Keratinocyte (primary cell): ENCODE measurements at regions not wholly inside any gene's neighbourhood (a gene's known extent, or its start where the extent isn't known, plus 50 kb on each side); places are given as distances from the start of the nearest gene placed in this dataset.

ENCODE experiments used
- DNase-seq: peaks from one replicate; pipeline ENCODE4 v3.0.0-alpha.2; 2011; ENCODE audit warnings: low read depth, missing footprints, low spot score
- FAIRE-seq: peaks from 2 replicates; lab custom pipeline; 2011; peaks lifted over from hg19 to GRCh38; lab: Jason Lieb, UNC
- H2AFZ ChIP-seq: 2 replicates; pipeline ENCODE4 v1.6.0; 2012; ENCODE audit warnings: low read length, control low read depth, inconsistent platforms; ENCODE audit not compliant: control insufficient read depth
- H3K27ac ChIP-seq: 2 replicates; pipeline ENCODE4 v1.5.1; 2011; ENCODE audit warnings: low read length; ENCODE audit not compliant: control insufficient read depth, insufficient read depth
- H3K27me3 ChIP-seq: 3 replicates; pipeline ENCODE4 v1.6.0; 2011; ENCODE audit warnings: low read length; ENCODE audit not compliant: control insufficient read depth, insufficient read depth; ENCODE audit errors: extremely low read depth
- H3K36me3 ChIP-seq, 2 experiments: 2 replicates in 1 of 2; 3 replicates in 1 of 2; pipeline ENCODE4 v1.5.1; 2011; ENCODE audit warnings: low read length in 2 of 2, mild to moderate bottlenecking in 1 of 2; ENCODE audit not compliant: control insufficient read depth in 2 of 2, insufficient read depth in 2 of 2; ENCODE audit errors: extremely low read depth in 1 of 2
- H3K4me1 ChIP-seq: 3 replicates; pipeline ENCODE4 v1.5.1; 2011; ENCODE audit warnings: low read length; ENCODE audit not compliant: control insufficient read depth, insufficient read depth; ENCODE audit errors: extremely low read depth
- H3K4me2 ChIP-seq: 3 replicates; pipeline ENCODE4 v1.6.0; 2011; ENCODE audit warnings: low read depth, low read length; ENCODE audit not compliant: control insufficient read depth, insufficient read depth; ENCODE audit errors: extremely low read depth
- H3K4me3 ChIP-seq, 3 experiments: fragments of 200-600 bp in 1 of 3; sonication (generic) in 1 of 3; 2 replicates in 2 of 3; 3 replicates in 1 of 3; pipeline ENCODE4 v1.5.1; 2011 to 2016; ENCODE audit warnings: low read length in 3 of 3, mild to moderate bottlenecking in 3 of 3, control low read depth in 2 of 3, inconsistent platforms in 1 of 3, low read depth in 1 of 3, mixed read lengths in 1 of 3, mixed run types in 1 of 3, moderate library complexity in 1 of 3; ENCODE audit not compliant: control insufficient read depth in 2 of 3, insufficient read depth in 2 of 3; ENCODE audit errors: extremely low read depth in 1 of 3
- H3K79me2 ChIP-seq: 2 replicates; pipeline ENCODE4 v1.6.0; 2012; ENCODE audit warnings: low read length; ENCODE audit not compliant: control insufficient read depth, insufficient read depth
- H3K9ac ChIP-seq: 3 replicates; pipeline ENCODE4 v1.6.0; 2011; ENCODE audit warnings: low read length; ENCODE audit not compliant: control insufficient read depth, insufficient read depth; ENCODE audit errors: extremely low read depth
- H3K9me1 ChIP-seq: 3 replicates; pipeline ENCODE4 v1.6.0; 2011; ENCODE audit warnings: low read length; ENCODE audit not compliant: control insufficient read depth, insufficient read depth; ENCODE audit errors: extremely low read depth
- H3K9me3 ChIP-seq: 2 replicates; pipeline ENCODE4 v1.5.1; 2012; ENCODE audit warnings: low read depth, low read length; ENCODE audit not compliant: control insufficient read depth
- H4K20me1 ChIP-seq: 3 replicates; pipeline ENCODE4 v1.6.0; 2011; ENCODE audit warnings: low read length; ENCODE audit not compliant: control insufficient read depth, insufficient read depth; ENCODE audit errors: extremely low read depth
- CTCF ChIP-seq, 3 experiments: IDR thresholded peaks in 1 of 3; conservative IDR thresholded peaks in 1 of 3; optimal IDR thresholded peaks in 1 of 3; 2 replicates in 2 of 3; 3 replicates in 1 of 3; pipeline versions ENCODE3 to v1.5.1; 2011; ENCODE audit warnings: low read length in 3 of 3, mild to moderate bottlenecking in 3 of 3, moderate library complexity in 2 of 3, control low read depth in 1 of 3, inconsistent platforms in 1 of 3; ENCODE audit not compliant: insufficient read depth in 2 of 3; ENCODE audit errors: extremely low read depth in 1 of 3
- EZH2 ChIP-seq: IDR thresholded peaks from one replicate; pipeline ENCODE4 v1.6.1; 2012; ENCODE audit warnings: inconsistent platforms, mild to moderate bottlenecking, low read length, moderate library complexity
- dilution Hi-C: fragments of 300-500 bp; cut with MboI; formaldehyde crosslinking; loops from one replicate; pipeline ENCODE4 v1.7.0; 2020; ENCODE audit warnings: low sequenced_read_pairs; ENCODE audit not compliant: extremely low pct_ligation_motif_present

- Histone ChIP-seq H3K9me1 (no peaks in the 10 kb centered on the region), H2AFZ (no peak overlapping the region)
- no peak for FAIRE-seq
Measured at GRCh38 chr14:80049055-80049454, 162.2 kb downstream of the DIO2 start.

GRCh38 chr14:80047761-80048160 lies 163.5 kb downstream of the DIO2 start:
- Histone ChIP-seq H3K27ac (no peak overlapping the region), H4K20me1 (no peaks in the 10 kb centered on the region), H3K4me2 (no peak overlapping the region), H3K4me1 (no peaks in the 10 kb centered on the region), H3K4me3 (no peak overlapping the region), H3K36me3 (no peaks in the 10 kb centered on the region), H3K9me3 (no peaks in the 10 kb centered on the region), H2AFZ (no peak overlapping the region), H3K9ac (no peak overlapping the region), H3K79me2 (no peaks in the 10 kb centered on the region), H3K27me3 (no peaks in the 10 kb centered on the region), H3K9me1 (no peaks in the 10 kb centered on the region)
- no peak for FAIRE-seq
- no peak for DNase-seq
- TF ChIP-seq EZH2 = no peak
- no peak for TF ChIP-seq CTCF (optimal IDR thresholded peaks at IDR 0.05 in 1 of 3, IDR thresholded peaks at IDR 0.05 in 1 of 3, conservative IDR thresholded peaks at IDR 0.05 in 1 of 3; ENCODE audit: extremely low read depth in 1 of 3, insufficient read depth in 2 of 3, low read length in 3 of 3)
- dilution Hi-C loops = no loop called here

More at GRCh38 chr14:80049055-80049454, 162.2 kb downstream of the DIO2 start:
- Histone ChIP-seq H3K9me3 (no peaks in the 10 kb centered on the region), H3K36me3 (no peaks in the 10 kb centered on the region), H3K4me3 (no peak overlapping the region), H4K20me1 (no peaks in the 10 kb centered on the region), H3K27ac (no peak overlapping the region), H3K27me3 (no peaks in the 10 kb centered on the region), H3K9ac (no peak overlapping the region), H3K4me2 (no peak overlapping the region), H3K79me2 (no peaks in the 10 kb centered on the region), H3K4me1 (no peaks in the 10 kb centered on the region)
- DNase-seq = no peak
- dilution Hi-C loops = no loop called here
- TF ChIP-seq CTCF (optimal IDR thresholded peaks at IDR 0.05 in 1 of 3, IDR thresholded peaks at IDR 0.05 in 1 of 3, conservative IDR thresholded peaks at IDR 0.05 in 1 of 3; ENCODE audit: extremely low read depth in 1 of 3, insufficient read depth in 2 of 3, low read length in 3 of 3) (no peak), EZH2 (no peak)
